ENCODE measurements at regions not wholly inside any gene's neighbourhood (a gene's known extent, or its start where the extent isn't known, plus 50 kb on each side); places are given as distances from the start of the nearest gene placed in this dataset.

- WGBS (ENCODE audit: insufficient coverage) = no CpG with 5 or more reads among the region's 3 CpGs
- Histone ChIP-seq H3K9me3 (replicated peaks; ENCODE audit: control insufficient read depth, low read depth, low read length) (no peaks in the 10 kb centered on the region), H3K4me3 (ENCODE audit: low read length) (no peak overlapping the region), H3K27ac (ENCODE audit: low read length) (no peak overlapping the region), H3K4me1 (ENCODE audit: control insufficient read depth, insufficient read depth, low read length) (no peaks in the 10 kb centered on the region), H3K27me3 (ENCODE audit: control insufficient read depth, insufficient read depth, low read length) (peaks cover 8% of the 10 kb centered on the region), H3K36me3 (ENCODE audit: control insufficient read depth, insufficient read depth, low read length) (no peaks in the 10 kb centered on the region)
- DNase-seq = no peak
Measured at GRCh38 chr2:172177581-172177980, 74.9 kb upstream of the DLX2 start.

- no peak overlapping the region for H3K4me3 ChIP-seq (ENCODE audit: low read length)
- peaks cover 4% of the 10 kb centered on the region for H3K27me3 ChIP-seq (ENCODE audit: control insufficient read depth, insufficient read depth, low read length)
- H3K36me3 ChIP-seq (ENCODE audit: control insufficient read depth, insufficient read depth, low read length) = no peaks in the 10 kb centered on the region
- DNase-seq = no peak
- no peaks in the 10 kb centered on the region for H3K4me1 ChIP-seq (ENCODE audit: control insufficient read depth, insufficient read depth, low read length)
- H3K27ac ChIP-seq (ENCODE audit: low read length) = no peak overlapping the region
- no CpG with 5 or more reads among the region's 1 CpG for WGBS (ENCODE audit: insufficient coverage)
- no peaks in the 10 kb centered on the region for H3K9me3 ChIP-seq (replicated peaks; ENCODE audit: control insufficient read depth, low read depth, low read length)
Measured at GRCh38 chr2:172177996-172178395, 75.3 kb upstream of the DLX2 start.

GRCh38 chr2:172179045-172179701 is 76.5 kb upstream of the DLX2 start:
- DNase-seq = no peak
- Histone ChIP-seq H3K36me3 (ENCODE audit: control insufficient read depth, insufficient read depth, low read length) (no peaks in the 10 kb centered on the region), H3K9me3 (replicated peaks; ENCODE audit: control insufficient read depth, low read depth, low read length) (no peaks in the 10 kb centered on the region), H3K4me1 (ENCODE audit: control insufficient read depth, insufficient read depth, low read length) (no peaks in the 10 kb centered on the region), H3K4me3 (ENCODE audit: low read length) (no peak overlapping the region), H3K27me3 (ENCODE audit: control insufficient read depth, insufficient read depth, low read length) (no peaks in the 10 kb centered on the region), H3K27ac (ENCODE audit: low read length) (no peak overlapping the region)
- WGBS (ENCODE audit: insufficient coverage) = no CpG with 5 or more reads among the region's 4 CpGs

- H3K27ac ChIP-seq (ENCODE audit: low read length) = no peak overlapping the region
- WGBS (ENCODE audit: insufficient coverage) = no CpG with 5 or more reads among the region's 3 CpGs
Measured at GRCh38 chr2:172181840-172182239, 79.1 kb upstream of the DLX2 start.

GRCh38 chr2:172182624-172183023 is 79.9 kb upstream of the DLX2 start:
- no peak for DNase-seq
- no peak overlapping the region for H3K27ac ChIP-seq (ENCODE audit: low read length)
- no peaks in the 10 kb centered on the region for H3K27me3 ChIP-seq (ENCODE audit: control insufficient read depth, insufficient read depth, low read length)
- H3K4me1 ChIP-seq (ENCODE audit: control insufficient read depth, insufficient read depth, low read length) = no peaks in the 10 kb centered on the region
- no peaks in the 10 kb centered on the region for H3K9me3 ChIP-seq (replicated peaks; ENCODE audit: control insufficient read depth, low read depth, low read length)
- no peaks in the 10 kb centered on the region for H3K36me3 ChIP-seq (ENCODE audit: control insufficient read depth, insufficient read depth, low read length)
- no peak overlapping the region for H3K4me3 ChIP-seq (ENCODE audit: low read length)
- 88% methylated on average over 1 of the region's 4 CpGs for WGBS (ENCODE audit: insufficient coverage)

More at GRCh38 chr2:172181840-172182239, 79.1 kb upstream of the DLX2 start:
- H3K27me3 ChIP-seq (ENCODE audit: control insufficient read depth, insufficient read depth, low read length) = no peaks in the 10 kb centered on the region
- DNase-seq = no peak
- H3K4me1 ChIP-seq (ENCODE audit: control insufficient read depth, insufficient read depth, low read length) = no peaks in the 10 kb centered on the region
- H3K9me3 ChIP-seq (replicated peaks; ENCODE audit: control insufficient read depth, low read depth, low read length) = no peaks in the 10 kb centered on the region
- no peaks in the 10 kb centered on the region for H3K36me3 ChIP-seq (ENCODE audit: control insufficient read depth, insufficient read depth, low read length)
- no peak overlapping the region for H3K4me3 ChIP-seq (ENCODE audit: low read length)

- H3K9me3 ChIP-seq (replicated peaks; ENCODE audit: control insufficient read depth, low read depth, low read length) = peaks cover 13% of the 10 kb centered on the region
- H3K27me3 ChIP-seq (ENCODE audit: control insufficient read depth, insufficient read depth, low read length) = peaks cover 2% of the 10 kb centered on the region
- H3K4me1 ChIP-seq (ENCODE audit: control insufficient read depth, insufficient read depth, low read length) = no peaks in the 10 kb centered on the region
- no peaks in the 10 kb centered on the region for H3K36me3 ChIP-seq (ENCODE audit: control insufficient read depth, insufficient read depth, low read length)
- H3K4me3 ChIP-seq (ENCODE audit: low read length) = no peak overlapping the region
- no CpG with 5 or more reads among the region's 6 CpGs for WGBS (ENCODE audit: insufficient coverage)
- no peak overlapping the region for H3K27ac ChIP-seq (ENCODE audit: low read length)
- DNase-seq = no peak
Measured at GRCh38 chr2:172193331-172194089, 90.8 kb upstream of the DLX2 start.

GRCh38 chr2:172195836-172196376 is 93.2 kb upstream of the DLX2 start:
- DNase-seq = no peak
- 83% methylated on average over 2 of the region's 6 CpGs for WGBS (ENCODE audit: insufficient coverage)
- H3K27ac ChIP-seq (ENCODE audit: low read length) = no peak overlapping the region
- no peak overlapping the region for H3K4me3 ChIP-seq (ENCODE audit: low read length)
- no peaks in the 10 kb centered on the region for H3K36me3 ChIP-seq (ENCODE audit: control insufficient read depth, insufficient read depth, low read length)
- H3K4me1 ChIP-seq (ENCODE audit: control insufficient read depth, insufficient read depth, low read length) = no peaks in the 10 kb centered on the region
- peaks cover 23% of the 10 kb centered on the region for H3K9me3 ChIP-seq (replicated peaks; ENCODE audit: control insufficient read depth, low read depth, low read length)
- peaks cover 2% of the 10 kb centered on the region for H3K27me3 ChIP-seq (ENCODE audit: control insufficient read depth, insufficient read depth, low read length)

- Histone ChIP-seq H3K27me3 (ENCODE audit: control insufficient read depth, insufficient read depth, low read length) (peaks cover 2% of the 10 kb centered on the region), H3K36me3 (ENCODE audit: control insufficient read depth, insufficient read depth, low read length) (no peaks in the 10 kb centered on the region), H3K9me3 (replicated peaks; ENCODE audit: control insufficient read depth, low read depth, low read length) (peaks cover 23% of the 10 kb centered on the region), H3K4me1 (ENCODE audit: control insufficient read depth, insufficient read depth, low read length) (no peaks in the 10 kb centered on the region), H3K27ac (ENCODE audit: low read length) (no peak overlapping the region), H3K4me3 (ENCODE audit: low read length) (no peak overlapping the region)
- WGBS (ENCODE audit: insufficient coverage) = 87% methylated on average over 15 of the region's 17 CpGs
- DNase-seq = peak; percentile 8
Measured at GRCh38 chr2:172196768-172197431, 94.2 kb upstream of the DLX2 start.

GRCh38 chr2:172198361-172198760 is 95.7 kb upstream of the DLX2 start:
- no CpG with 5 or more reads among the region's 4 CpGs for WGBS (ENCODE audit: insufficient coverage)
- no peaks in the 10 kb centered on the region for H3K36me3 ChIP-seq (ENCODE audit: control insufficient read depth, insufficient read depth, low read length)
- H3K4me3 ChIP-seq (ENCODE audit: low read length) = no peak overlapping the region
- no peak overlapping the region for H3K27ac ChIP-seq (ENCODE audit: low read length)
- H3K4me1 ChIP-seq (ENCODE audit: control insufficient read depth, insufficient read depth, low read length) = no peaks in the 10 kb centered on the region
- peaks cover 20% of the 10 kb centered on the region for H3K9me3 ChIP-seq (replicated peaks; ENCODE audit: control insufficient read depth, low read depth, low read length)
- H3K27me3 ChIP-seq (ENCODE audit: control insufficient read depth, insufficient read depth, low read length) = peaks cover 2% of the 10 kb centered on the region
- no peak for DNase-seq

- H3K4me3 ChIP-seq (ENCODE audit: low read length) = no peak overlapping the region
- peaks cover 2% of the 10 kb centered on the region for H3K27me3 ChIP-seq (ENCODE audit: control insufficient read depth, insufficient read depth, low read length)
- H3K27ac ChIP-seq (ENCODE audit: low read length) = no peak overlapping the region
- DNase-seq = no peak
- no CpG with 5 or more reads among the region's 1 CpG for WGBS (ENCODE audit: insufficient coverage)
- H3K4me1 ChIP-seq (ENCODE audit: control insufficient read depth, insufficient read depth, low read length) = no peaks in the 10 kb centered on the region
- peaks cover 15% of the 10 kb centered on the region for H3K9me3 ChIP-seq (replicated peaks; ENCODE audit: control insufficient read depth, low read depth, low read length)
- no peaks in the 10 kb centered on the region for H3K36me3 ChIP-seq (ENCODE audit: control insufficient read depth, insufficient read depth, low read length)
Measured at GRCh38 chr2:172198908-172199307, 96.2 kb upstream of the DLX2 start.

All from muscle of leg (tissue), 3 donors.